GM23248 (cell line): ENCODE measurements at regions not wholly inside any gene's neighbourhood (a gene's known extent, or its start where the extent isn't known, plus 50 kb on each side); places are given as distances from the start of the nearest gene placed in this dataset.

ENCODE experiments used
- DNase-seq: peaks from one replicate; pipeline ENCODE4 v3.0.0-alpha.2; 2015
- H2AFZ ChIP-seq: fragments of 200-600 bp; sonication (generic); 2 replicates; pipeline ENCODE4 v1.6.1; 2016; ENCODE audit warnings: antibody characterized with exemption
- H3F3A ChIP-seq: fragments of 200-600 bp; sonication (generic); 2 replicates; pipeline ENCODE4 v1.6.1; 2016; ENCODE audit warnings: mild to moderate bottlenecking, antibody characterized with exemption, mixed run types; ENCODE audit not compliant: insufficient read depth
- H3K27ac ChIP-seq: fragments of 200-600 bp; sonication (generic); 2 replicates; pipeline ENCODE4 v1.5.1; 2016; ENCODE audit warnings: mild to moderate bottlenecking
- H3K27me3 ChIP-seq: fragments of 200-600 bp; sonication (generic); replicated peaks from 2 replicates; pipeline ENCODE4 v1.6.1; 2016; ENCODE audit warnings: mild to moderate bottlenecking; ENCODE audit not compliant: insufficient read depth
- H3K36me3 ChIP-seq: fragments of 200-600 bp; sonication (generic); 2 replicates; pipeline ENCODE4 v1.6.1; 2016; ENCODE audit warnings: low read depth, mild to moderate bottlenecking
- H3K4me1 ChIP-seq: fragments of 200-600 bp; sonication (generic); 2 replicates; pipeline ENCODE4 v1.6.1; 2016; ENCODE audit warnings: mild to moderate bottlenecking; ENCODE audit not compliant: insufficient read depth
- H3K4me2 ChIP-seq: fragments of 200-600 bp; sonication (generic); one replicate; pipeline ENCODE4 v1.6.1; 2016; ENCODE audit warnings: mild to moderate bottlenecking; ENCODE audit not compliant: unreplicated experiment
- H3K4me3 ChIP-seq: fragments of 200-600 bp; sonication (generic); 2 replicates; pipeline ENCODE4 v1.5.1; 2016; ENCODE audit warnings: mild to moderate bottlenecking
- H3K79me2 ChIP-seq: fragments of 200-600 bp; sonication (generic); 2 replicates; pipeline ENCODE4 v1.6.1; 2016; ENCODE audit warnings: mild to moderate bottlenecking; ENCODE audit not compliant: insufficient read depth
- H3K9ac ChIP-seq: fragments of 200-600 bp; sonication (generic); 2 replicates; pipeline ENCODE4 v1.6.1; 2016; ENCODE audit warnings: mild to moderate bottlenecking
- H3K9me2 ChIP-seq: fragments of 200-600 bp; sonication (generic); 2 replicates; pipeline ENCODE4 v1.6.1; 2016; ENCODE audit warnings: mixed run types, mild to moderate bottlenecking, moderate library complexity; ENCODE audit not compliant: insufficient read depth
- H3K9me3 ChIP-seq: fragments of 200-600 bp; sonication (generic); one replicate; pipeline ENCODE4 v1.6.1; 2017; ENCODE audit warnings: low read depth
- H4K20me1 ChIP-seq: fragments of 200-600 bp; sonication (generic); 2 replicates; pipeline ENCODE4 v1.6.0; 2016; ENCODE audit not compliant: insufficient read depth
- EZH2 ChIP-seq: fragments of 200-600 bp; sonication (generic); IDR thresholded peaks from 2 replicates; pipeline ENCODE4 v1.6.1; 2018; ENCODE audit warnings: antibody characterized with exemption, mild to moderate bottlenecking; ENCODE audit not compliant: insufficient read depth, poor library complexity, severe bottlenecking
- EZH2phosphoT487 ChIP-seq: fragments of 200-600 bp; sonication (generic); IDR thresholded peaks from 2 replicates; pipeline ENCODE4 v1.6.1; 2018; ENCODE audit warnings: antibody characterized with exemption, moderate library complexity, mild to moderate bottlenecking, low read depth; ENCODE audit not compliant: insufficient read depth
- WGBS, 2 experiments: methylation state at CpG; one replicate each; pipeline ENCODE4 v1.1.6; 2015 to 2017; ENCODE audit warnings: low lambda C conversion rate in 2 of 2, low coverage in 1 of 2; ENCODE audit errors: missing lambda C conversion rate in 2 of 2; 5-methylcytosine and 5-hydroxymethylcytosine counted together
- in situ Hi-C: fragments of 300-500 bp; cut with MboI; formaldehyde crosslinking; loops from 2 replicates; pipeline ENCODE4 v1.15.0; 2020

DNA sequence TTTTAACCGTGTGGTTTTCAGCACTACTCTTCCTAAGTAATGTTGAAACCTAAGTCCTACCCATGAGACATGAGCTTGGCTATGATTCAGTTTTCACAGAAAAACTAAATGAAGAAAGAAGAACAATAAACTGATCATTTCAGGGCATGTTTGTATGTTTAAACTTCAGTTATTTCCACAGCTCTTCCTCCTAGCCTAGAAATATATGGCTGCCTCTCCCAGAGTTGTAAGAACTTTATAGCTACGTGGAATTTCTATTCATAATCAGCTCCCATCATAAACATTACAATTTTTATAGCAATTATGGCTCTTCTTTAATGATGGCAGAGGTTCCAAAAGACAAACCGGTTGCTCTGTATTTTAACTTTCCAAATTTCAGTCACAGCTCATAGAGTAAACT, 314.7 kb upstream of the ADAMTSL1 start:
- 11 to 15% methylated on average over 3 of the region's 3 CpGs for WGBS, 2 experiments
- Histone ChIP-seq H3K36me3 (no peaks in the 10 kb centered on the region), H3K9ac (no peak overlapping the region), H3K79me2 (no peaks in the 10 kb centered on the region), H3K9me3 (no peaks in the 10 kb centered on the region), H4K20me1 (no peaks in the 10 kb centered on the region), H3F3A (no peaks in the 10 kb centered on the region), H2AFZ (no peak overlapping the region), H3K27me3 (peaks cover 4% of the 10 kb centered on the region; the same call in 1 of the 2 replicates), H3K4me1 (no peaks in the 10 kb centered on the region), H3K27ac (no peak overlapping the region), H3K4me3 (no peak overlapping the region), H3K4me2 (no peak overlapping the region), H3K9me2 (no peaks in the 10 kb centered on the region)
- TF ChIP-seq EZH2phosphoT487 (no peak), EZH2 (no peak)
- in situ Hi-C loops, result no loop called here
- no peak for DNase-seq

DNA sequence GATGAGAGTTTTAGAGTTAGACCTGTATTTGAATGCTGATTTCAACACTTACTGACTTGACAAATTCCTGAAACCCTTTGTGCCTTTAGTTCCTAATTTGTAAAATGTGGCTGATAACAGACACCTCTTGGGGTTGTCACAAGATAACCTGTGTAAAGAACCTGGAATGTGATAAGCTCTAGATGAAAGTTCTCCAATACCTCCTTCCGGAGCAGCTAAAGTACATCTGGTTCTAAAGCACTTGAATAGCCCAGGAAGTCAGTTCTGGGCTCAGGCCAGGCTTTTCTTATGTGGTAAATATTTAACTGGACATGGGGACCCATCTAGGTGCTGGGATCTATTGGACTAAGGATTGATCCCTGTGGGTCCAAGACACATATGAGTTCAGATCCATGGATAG, 310.8 kb upstream of the ADAMTSL1 start:
- Histone ChIP-seq H4K20me1 (no peaks in the 10 kb centered on the region), H3K4me2 (no peak overlapping the region), H3K9me3 (no peaks in the 10 kb centered on the region), H2AFZ (no peak overlapping the region), H3F3A (no peaks in the 10 kb centered on the region), H3K36me3 (no peaks in the 10 kb centered on the region), H3K27ac (no peak overlapping the region), H3K9ac (no peak overlapping the region), H3K4me1 (no peaks in the 10 kb centered on the region), H3K79me2 (no peaks in the 10 kb centered on the region), H3K9me2 (no peaks in the 10 kb centered on the region), H3K27me3 (peaks cover 16% of the 10 kb centered on the region), H3K4me3 (no peak overlapping the region)
- WGBS, 2 experiments, result 56 to 60% methylated on average over 1 of the region's 1 CpG
- no peak for TF ChIP-seq EZH2
- TF ChIP-seq EZH2phosphoT487, result no peak
- in situ Hi-C loops, result no loop called here
- no peak for DNase-seq

DNA sequence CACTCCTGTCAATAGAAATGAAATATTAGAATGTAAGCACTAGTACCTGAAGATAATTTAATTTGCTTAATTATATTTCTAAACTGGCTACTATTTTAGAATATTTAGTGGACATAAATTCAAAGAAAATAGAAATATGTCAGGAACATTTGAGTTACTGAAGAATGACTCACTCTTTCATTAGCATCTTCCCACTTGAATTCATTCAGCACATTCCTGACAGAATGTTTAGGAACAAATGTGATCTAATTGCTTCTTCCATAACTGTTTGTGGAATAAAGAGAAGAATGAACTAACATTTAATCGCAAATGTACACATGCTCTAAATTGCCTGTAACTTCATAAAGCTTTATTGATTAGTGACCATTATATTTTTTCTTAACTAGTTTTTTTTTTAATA, 306.2 kb upstream of the ADAMTSL1 start:
- DNase-seq, result no peak
- Histone ChIP-seq H3K27me3 (peaks cover 12% of the 10 kb centered on the region; the same call in 1 of the 2 replicates), H3K9me2 (no peaks in the 10 kb centered on the region), H3K79me2 (no peaks in the 10 kb centered on the region), H3K36me3 (no peaks in the 10 kb centered on the region), H3K4me1 (no peaks in the 10 kb centered on the region), H3F3A (no peaks in the 10 kb centered on the region), H3K9me3 (no peaks in the 10 kb centered on the region), H3K4me3 (no peak overlapping the region), H3K9ac (no peak overlapping the region), H3K27ac (no peak overlapping the region), H3K4me2 (no peak overlapping the region), H4K20me1 (no peaks in the 10 kb centered on the region), H2AFZ (no peak overlapping the region)
- TF ChIP-seq EZH2 (no peak), EZH2phosphoT487 (no peak)
- WGBS, 2 experiments, result 87 to 88% methylated on average over 1 of the region's 1 CpG
- in situ Hi-C loops, result no loop called here

DNA sequence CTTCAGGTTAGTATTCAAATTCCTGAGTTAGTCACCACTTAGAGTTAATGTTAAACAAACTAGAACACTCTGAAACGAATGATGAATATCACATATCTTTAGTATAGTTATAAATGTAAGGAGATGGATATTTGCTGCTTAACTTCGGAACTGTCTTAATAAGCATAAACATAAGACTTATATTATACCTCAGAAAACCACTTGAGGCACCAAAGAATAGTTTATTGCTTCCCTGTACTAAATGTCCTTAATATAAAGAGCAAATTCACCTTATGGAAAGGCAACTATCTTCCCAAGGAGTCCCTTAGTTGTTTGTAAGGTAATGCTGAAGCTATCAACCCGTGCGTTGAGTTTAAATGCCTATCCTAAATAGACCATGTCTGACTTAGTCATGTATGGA, 300.0 kb upstream of the ADAMTSL1 start:
- TF ChIP-seq EZH2 (no peak), EZH2phosphoT487 (no peak)
- no peak for DNase-seq
- Histone ChIP-seq H2AFZ (no peak overlapping the region), H3K79me2 (no peaks in the 10 kb centered on the region), H3K27me3 (peaks cover 18% of the 10 kb centered on the region; the same call in 1 of the 2 replicates), H3K9ac (no peak overlapping the region), H3K9me2 (no peaks in the 10 kb centered on the region), H3K4me2 (no peak overlapping the region), H3K4me1 (no peaks in the 10 kb centered on the region), H3K9me3 (no peaks in the 10 kb centered on the region), H4K20me1 (no peaks in the 10 kb centered on the region), H3K27ac (no peak overlapping the region), H3F3A (no peaks in the 10 kb centered on the region), H3K36me3 (no peaks in the 10 kb centered on the region), H3K4me3 (no peak overlapping the region)
- 42 to 53% methylated on average over 4 of the region's 4 CpGs for WGBS, 2 experiments
- in situ Hi-C loops, result no loop called here

DNA sequence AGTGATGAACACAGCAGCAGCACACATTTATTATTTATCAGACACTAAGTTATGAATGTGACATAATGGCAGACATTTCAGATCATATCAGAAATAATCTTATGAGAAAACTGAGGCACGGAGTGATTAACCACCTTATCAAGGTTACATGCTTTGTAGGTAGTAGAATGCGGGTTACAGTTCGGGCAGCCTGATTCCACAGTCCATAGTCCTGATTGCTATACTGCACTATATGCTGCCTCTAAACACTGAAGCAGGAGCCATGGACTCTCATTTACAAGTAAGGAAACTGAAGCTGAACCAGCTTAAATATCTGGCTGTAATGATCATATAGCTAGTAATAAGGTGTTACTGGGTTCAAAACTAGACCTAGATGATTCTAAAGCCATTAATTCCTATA, 291.3 kb upstream of the ADAMTSL1 start:
- in situ Hi-C loops, result no loop called here
- Histone ChIP-seq H2AFZ (no peak overlapping the region), H3K4me2 (no peak overlapping the region), H4K20me1 (no peaks in the 10 kb centered on the region), H3K27ac (no peak overlapping the region), H3K4me3 (no peak overlapping the region), H3K9me3 (no peaks in the 10 kb centered on the region), H3K9me2 (no peaks in the 10 kb centered on the region), H3K36me3 (no peaks in the 10 kb centered on the region), H3F3A (no peaks in the 10 kb centered on the region), H3K9ac (no peak overlapping the region), H3K4me1 (no peaks in the 10 kb centered on the region), H3K79me2 (no peaks in the 10 kb centered on the region), H3K27me3 (peaks cover 9% of the 10 kb centered on the region)
- WGBS, 2 experiments, result 53 to 59% methylated on average over 3 of the region's 3 CpGs
- TF ChIP-seq EZH2 (no peak), EZH2phosphoT487 (no peak)
- DNase-seq, result no peak
